Parathyroid adenoma (tissue), 2 donors: ENCODE measurements at regions not wholly inside any gene's neighbourhood (a gene's known extent, or its start where the extent isn't known, plus 50 kb on each side); places are given as distances from the start of the nearest gene placed in this dataset.

Experiments
- H2AFZ ChIP-seq: fragments of 300-600 bp; sonication (generic); one replicate; pipeline ENCODE4 v1.7.0; 2017; ENCODE audit warnings: antibody characterized with exemption, mild to moderate bottlenecking
- H3K27ac ChIP-seq: fragments of 300-600 bp; sonication (generic); one replicate; pipeline ENCODE4 v1.7.0; 2017
- H3K27me3 ChIP-seq: fragments of 300-600 bp; sonication (generic); one replicate; pipeline ENCODE4 v1.7.0; 2017; ENCODE audit warnings: low read length; ENCODE audit not compliant: control insufficient read depth, insufficient read depth
- H3K36me3 ChIP-seq: fragments of 300-600 bp; sonication (generic); one replicate; pipeline ENCODE4 v1.7.0; 2017; ENCODE audit warnings: low read length; ENCODE audit not compliant: control insufficient read depth, insufficient read depth
- H3K4me1 ChIP-seq: fragments of 300-600 bp; sonication (generic); one replicate; pipeline ENCODE4 v1.7.0; 2017; ENCODE audit warnings: control low read depth
- H3K4me2 ChIP-seq: fragments of 300-600 bp; sonication (generic); one replicate; pipeline ENCODE4 v1.7.0; 2017; ENCODE audit warnings: low read length
- H3K4me3 ChIP-seq: fragments of 300-600 bp; sonication (generic); one replicate; pipeline ENCODE4 v1.7.0; 2017; ENCODE audit warnings: low read depth, low read length
- H3K79me2 ChIP-seq: fragments of 300-600 bp; sonication (generic); one replicate; pipeline ENCODE4 v1.7.0; 2017; ENCODE audit warnings: control low read depth
- H3K9ac ChIP-seq: fragments of 300-600 bp; sonication (generic); one replicate; pipeline ENCODE4 v1.7.0; 2017; ENCODE audit warnings: mild to moderate bottlenecking
- H3K9me3 ChIP-seq: fragments of 300-600 bp; sonication (generic); one replicate; pipeline ENCODE4 v1.7.0; 2017; ENCODE audit warnings: low read length; ENCODE audit not compliant: control insufficient read depth
- TF ChIP-seq, protein P1 (sequence below): fragments of 300-600 bp; sonication (generic); IDR thresholded peaks from one replicate; pipeline ENCODE4 v1.7.0; 2017; ENCODE audit warnings: antibody characterized with exemption, mild to moderate bottlenecking
- donor health status: primary hyperparathyroidism.

DNA sequence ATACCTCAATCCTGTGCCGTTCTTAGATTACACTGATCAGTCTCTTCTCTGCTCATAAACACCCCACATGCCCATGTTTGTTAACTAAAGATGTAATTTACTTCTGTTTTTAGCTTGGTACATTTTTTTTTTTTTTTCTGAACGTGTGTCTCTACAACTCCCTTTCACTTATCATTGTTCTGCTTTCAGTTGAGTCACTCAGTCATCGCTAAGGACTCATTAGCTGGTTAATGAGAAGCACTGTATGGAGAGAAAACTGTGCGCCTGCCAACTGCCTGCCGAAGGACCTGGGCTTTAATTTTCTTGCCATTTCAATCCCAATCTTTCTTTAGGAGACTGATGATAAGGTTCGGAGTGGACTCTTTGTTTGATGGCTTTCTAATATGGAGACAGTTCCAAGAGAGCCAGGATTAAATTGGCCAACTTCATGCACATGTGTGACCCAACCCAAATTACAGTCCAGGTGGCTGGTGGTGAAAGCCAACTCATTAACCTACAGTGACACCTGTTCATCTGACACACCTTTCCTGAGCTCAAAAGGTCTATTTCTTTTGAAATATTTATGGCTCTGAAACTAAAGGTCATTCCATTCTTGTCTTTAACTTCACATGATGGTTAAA lies 334.1 kb downstream of the BCKDHB start:
- no peak overlapping the region for H3K4me3 ChIP-seq
- H3K4me1 ChIP-seq = no peaks in the 10 kb centered on the region
- TF ChIP-seq, protein P1, sequence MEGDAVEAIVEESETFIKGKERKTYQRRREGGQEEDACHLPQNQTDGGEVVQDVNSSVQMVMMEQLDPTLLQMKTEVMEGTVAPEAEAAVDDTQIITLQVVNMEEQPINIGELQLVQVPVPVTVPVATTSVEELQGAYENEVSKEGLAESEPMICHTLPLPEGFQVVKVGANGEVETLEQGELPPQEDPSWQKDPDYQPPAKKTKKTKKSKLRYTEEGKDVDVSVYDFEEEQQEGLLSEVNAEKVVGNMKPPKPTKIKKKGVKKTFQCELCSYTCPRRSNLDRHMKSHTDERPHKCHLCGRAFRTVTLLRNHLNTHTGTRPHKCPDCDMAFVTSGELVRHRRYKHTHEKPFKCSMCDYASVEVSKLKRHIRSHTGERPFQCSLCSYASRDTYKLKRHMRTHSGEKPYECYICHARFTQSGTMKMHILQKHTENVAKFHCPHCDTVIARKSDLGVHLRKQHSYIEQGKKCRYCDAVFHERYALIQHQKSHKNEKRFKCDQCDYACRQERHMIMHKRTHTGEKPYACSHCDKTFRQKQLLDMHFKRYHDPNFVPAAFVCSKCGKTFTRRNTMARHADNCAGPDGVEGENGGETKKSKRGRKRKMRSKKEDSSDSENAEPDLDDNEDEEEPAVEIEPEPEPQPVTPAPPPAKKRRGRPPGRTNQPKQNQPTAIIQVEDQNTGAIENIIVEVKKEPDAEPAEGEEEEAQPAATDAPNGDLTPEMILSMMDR = no peak

GRCh38 chr6:80439721-80440470 lies 333.4 kb downstream of the BCKDHB start:
- H3K4me1 ChIP-seq = no peaks in the 10 kb centered on the region
- H3K4me2 ChIP-seq = no peak overlapping the region
- H3K9ac ChIP-seq = no peak overlapping the region
- TF ChIP-seq, protein P1 = no peak
- H3K27ac ChIP-seq = no peak overlapping the region
- H3K79me2 ChIP-seq = no peaks in the 10 kb centered on the region
- H3K4me3 ChIP-seq = no peak overlapping the region
- no peaks in the 10 kb centered on the region for H3K36me3 ChIP-seq
- H3K9me3 ChIP-seq = no peaks in the 10 kb centered on the region
- H2AFZ ChIP-seq = no peak overlapping the region
- no peaks in the 10 kb centered on the region for H3K27me3 ChIP-seq

More for the DNA sequence above, 334.1 kb downstream of the BCKDHB start:
- no peak overlapping the region for H2AFZ ChIP-seq
- no peaks in the 10 kb centered on the region for H3K27me3 ChIP-seq
- H3K4me2 ChIP-seq = no peak overlapping the region
- H3K27ac ChIP-seq = no peak overlapping the region
- H3K79me2 ChIP-seq = no peaks in the 10 kb centered on the region
- no peaks in the 10 kb centered on the region for H3K9me3 ChIP-seq
- no peaks in the 10 kb centered on the region for H3K36me3 ChIP-seq
- no peak overlapping the region for H3K9ac ChIP-seq

GRCh38 chr6:80438772-80439171 lies 332.3 kb downstream of the BCKDHB start:
- Histone ChIP-seq H3K9ac (no peak overlapping the region), H3K36me3 (no peaks in the 10 kb centered on the region), H3K9me3 (no peaks in the 10 kb centered on the region), H3K27me3 (no peaks in the 10 kb centered on the region), H2AFZ (no peak overlapping the region), H3K4me3 (no peak overlapping the region), H3K4me2 (no peak overlapping the region), H3K27ac (no peak overlapping the region), H3K79me2 (no peaks in the 10 kb centered on the region), H3K4me1 (no peaks in the 10 kb centered on the region)
- TF ChIP-seq, protein P1 = no peak

GRCh38 chr6:80437801-80438200 lies 331.3 kb downstream of the BCKDHB start:
- Histone ChIP-seq H3K4me3 (no peak overlapping the region), H3K36me3 (no peaks in the 10 kb centered on the region), H3K4me2 (no peak overlapping the region), H2AFZ (no peak overlapping the region), H3K27me3 (no peaks in the 10 kb centered on the region), H3K9ac (no peak overlapping the region), H3K27ac (no peak overlapping the region), H3K4me1 (no peaks in the 10 kb centered on the region), H3K79me2 (no peaks in the 10 kb centered on the region), H3K9me3 (no peaks in the 10 kb centered on the region)
- TF ChIP-seq, protein P1 = no peak
